ENCODE measurements at regions not wholly inside any gene's neighbourhood (a gene's known extent, or its start where the extent isn't known, plus 50 kb on each side); places are given as distances from the start of the nearest gene placed in this dataset.

DNA sequence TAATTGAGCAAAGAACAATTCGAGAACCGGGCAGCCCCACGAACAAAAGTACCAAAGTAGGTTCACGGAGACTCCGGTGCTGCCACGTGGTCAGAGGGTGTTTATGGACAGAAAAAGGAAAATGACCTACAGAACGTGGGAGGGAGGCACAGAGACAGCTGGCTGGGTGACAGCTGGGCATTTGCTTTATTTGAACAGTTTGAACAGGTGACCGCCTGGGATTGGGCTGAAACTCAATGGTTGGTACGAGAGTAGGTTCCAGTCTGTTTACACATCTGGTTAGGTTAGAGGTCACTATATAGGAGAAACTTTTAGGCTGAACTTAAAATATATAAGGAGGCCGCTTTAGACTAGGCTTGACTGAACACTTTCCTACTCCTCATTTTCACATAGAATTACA lies 50.6 kb upstream of the CELF2 start:
- Histone ChIP-seq H3K9ac (ENCODE audit: low read depth, low read length) (no peak overlapping the region), H3K27me3 (ENCODE audit: insufficient read depth, low read length) (no peaks in the 10 kb centered on the region), H3K4me1 (ENCODE audit: insufficient read depth, low read length) (no peaks in the 10 kb centered on the region), H3K36me3 (ENCODE audit: insufficient read depth, low read depth, low read length) (no peaks in the 10 kb centered on the region), H3K27ac (ENCODE audit: low read length) (no peak overlapping the region), H3K9me3 (ENCODE audit: insufficient read depth, low read depth, low read length) (no peaks in the 10 kb centered on the region), H3K4me3 (ENCODE audit: low read length) (no peak overlapping the region)

DNA sequence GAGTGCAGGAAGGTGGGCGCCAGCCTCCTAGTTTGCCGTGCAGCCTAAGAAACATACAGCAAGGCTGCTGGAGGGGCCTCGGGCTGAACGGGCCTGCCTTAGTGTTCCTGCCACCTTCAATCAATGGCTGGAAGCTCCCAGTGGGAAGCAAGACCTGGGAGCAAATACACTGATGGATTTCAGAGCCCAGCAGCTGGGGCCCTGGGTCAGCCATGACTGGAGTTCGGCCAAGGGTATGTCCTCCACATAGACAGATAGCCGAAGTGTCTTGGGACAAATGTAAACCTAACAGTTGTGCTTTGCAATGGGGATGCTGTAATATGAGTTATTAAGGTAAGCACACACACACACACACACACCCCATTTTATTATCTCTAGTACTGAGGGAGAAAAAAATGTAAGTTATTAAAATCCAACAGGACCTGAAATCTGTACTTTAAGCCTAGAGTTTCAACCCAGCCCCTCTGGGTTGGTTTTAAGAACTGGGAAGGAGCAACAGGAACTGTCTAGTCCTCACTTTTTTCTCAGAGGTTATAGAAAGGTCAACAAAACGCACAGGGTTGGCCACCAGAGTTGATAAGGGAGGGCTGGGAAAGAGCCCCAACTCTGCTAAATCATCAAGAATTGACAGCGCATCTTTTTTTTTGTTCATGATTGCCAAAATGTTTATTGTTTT lies 50.0 kb upstream of the CELF2 start:
- Histone ChIP-seq H3K9me3 (ENCODE audit: insufficient read depth, low read depth, low read length) (no peaks in the 10 kb centered on the region), H3K36me3 (ENCODE audit: insufficient read depth, low read depth, low read length) (no peaks in the 10 kb centered on the region), H3K27me3 (ENCODE audit: insufficient read depth, low read length) (no peaks in the 10 kb centered on the region), H3K27ac (ENCODE audit: low read length) (no peak overlapping the region), H3K4me1 (ENCODE audit: insufficient read depth, low read length) (no peaks in the 10 kb centered on the region), H3K4me3 (ENCODE audit: low read length) (no peak overlapping the region), H3K9ac (ENCODE audit: low read depth, low read length) (no peak overlapping the region)
